DND-41 (cell line): ENCODE measurements at regions not wholly inside any gene's neighbourhood (a gene's known extent, or its start where the extent isn't known, plus 50 kb on each side); places are given as distances from the start of the nearest gene placed in this dataset.

ENCODE experiments used
- EZH2 ChIP-seq: IDR thresholded peaks from 3 replicates; pipeline ENCODE4 v1.6.1; 2012; ENCODE audit warnings: borderline replicate concordance, low read depth, mild to moderate bottlenecking, moderate library complexity, low read length, inconsistent platforms; ENCODE audit not compliant: severe bottlenecking
- TF ChIP-seq, protein P1 (sequence below): IDR thresholded peaks from 2 replicates; pipeline ENCODE4 v1.5.1; 2012; ENCODE audit warnings: borderline replicate concordance, low read length, moderate library complexity, mild to moderate bottlenecking; ENCODE audit not compliant: poor library complexity, severe bottlenecking; ENCODE audit errors: extremely low read depth

DNA sequence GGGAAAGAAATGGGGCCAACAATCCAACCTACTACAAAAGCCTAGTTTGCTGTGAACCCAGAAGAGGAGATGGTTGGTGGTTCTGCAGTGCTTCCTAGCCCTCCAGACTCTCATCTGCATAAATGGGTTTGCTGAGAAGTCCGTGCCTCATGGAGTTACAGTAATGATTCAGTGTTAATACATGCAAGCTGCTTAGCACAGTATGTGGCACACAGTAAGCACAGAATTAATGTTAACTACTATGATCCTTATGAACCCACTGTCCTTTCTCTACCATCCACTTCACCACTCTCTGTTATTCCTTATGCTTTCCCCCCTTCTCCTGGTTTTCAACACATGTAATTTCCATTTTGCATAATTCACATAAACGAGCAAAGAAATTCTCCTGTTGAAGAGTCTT lies 100.0 kb downstream of the ACTBL2 start:
- TF ChIP-seq, protein P1, sequence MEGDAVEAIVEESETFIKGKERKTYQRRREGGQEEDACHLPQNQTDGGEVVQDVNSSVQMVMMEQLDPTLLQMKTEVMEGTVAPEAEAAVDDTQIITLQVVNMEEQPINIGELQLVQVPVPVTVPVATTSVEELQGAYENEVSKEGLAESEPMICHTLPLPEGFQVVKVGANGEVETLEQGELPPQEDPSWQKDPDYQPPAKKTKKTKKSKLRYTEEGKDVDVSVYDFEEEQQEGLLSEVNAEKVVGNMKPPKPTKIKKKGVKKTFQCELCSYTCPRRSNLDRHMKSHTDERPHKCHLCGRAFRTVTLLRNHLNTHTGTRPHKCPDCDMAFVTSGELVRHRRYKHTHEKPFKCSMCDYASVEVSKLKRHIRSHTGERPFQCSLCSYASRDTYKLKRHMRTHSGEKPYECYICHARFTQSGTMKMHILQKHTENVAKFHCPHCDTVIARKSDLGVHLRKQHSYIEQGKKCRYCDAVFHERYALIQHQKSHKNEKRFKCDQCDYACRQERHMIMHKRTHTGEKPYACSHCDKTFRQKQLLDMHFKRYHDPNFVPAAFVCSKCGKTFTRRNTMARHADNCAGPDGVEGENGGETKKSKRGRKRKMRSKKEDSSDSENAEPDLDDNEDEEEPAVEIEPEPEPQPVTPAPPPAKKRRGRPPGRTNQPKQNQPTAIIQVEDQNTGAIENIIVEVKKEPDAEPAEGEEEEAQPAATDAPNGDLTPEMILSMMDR, result no peak
- TF ChIP-seq EZH2, result no peak
